ENCODE measurements at regions not wholly inside any gene's neighbourhood (a gene's known extent, or its start where the extent isn't known, plus 50 kb on each side); places are given as distances from the start of the nearest gene placed in this dataset.

DNA sequence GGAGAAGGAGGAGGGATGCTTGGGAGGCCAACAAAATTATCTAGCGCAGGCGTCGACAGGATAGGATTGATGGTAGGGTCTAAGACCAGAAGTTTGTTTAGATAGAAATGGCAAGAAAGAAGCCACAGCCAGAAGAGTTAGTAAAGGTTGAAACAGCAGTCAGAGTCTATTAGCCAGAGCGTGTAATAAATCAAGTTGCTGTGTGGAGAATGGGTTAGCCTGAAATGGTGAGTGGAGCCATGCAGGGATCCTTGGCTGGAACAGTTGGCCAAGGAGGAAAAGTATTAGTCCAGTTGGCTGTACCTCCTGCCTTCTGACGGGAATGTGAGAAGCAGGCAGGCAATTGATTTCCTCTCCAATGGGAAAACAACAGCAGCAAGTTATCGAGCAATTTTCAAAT is 190.7 kb upstream of the CCDC68 start:
- TF ChIP-seq CREB1 (IDR thresholded peaks at IDR 0.05; ENCODE audit: low read depth) (no peak), EP300 (IDR thresholded peaks at IDR 0.05; ENCODE audit: borderline replicate concordance) (no peak)
- TF ChIP-seq, protein P1, sequence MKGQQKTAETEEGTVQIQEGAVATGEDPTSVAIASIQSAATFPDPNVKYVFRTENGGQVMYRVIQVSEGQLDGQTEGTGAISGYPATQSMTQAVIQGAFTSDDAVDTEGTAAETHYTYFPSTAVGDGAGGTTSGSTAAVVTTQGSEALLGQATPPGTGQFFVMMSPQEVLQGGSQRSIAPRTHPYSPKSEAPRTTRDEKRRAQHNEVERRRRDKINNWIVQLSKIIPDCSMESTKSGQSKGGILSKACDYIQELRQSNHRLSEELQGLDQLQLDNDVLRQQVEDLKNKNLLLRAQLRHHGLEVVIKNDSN (IDR thresholded peaks at IDR 0.05) = no peak

- TF ChIP-seq EP300 (IDR thresholded peaks at IDR 0.05; ENCODE audit: borderline replicate concordance) (no peak), NFIC (IDR thresholded peaks at IDR 0.05) (no peak), FOXM1 (IDR thresholded peaks at IDR 0.05; ENCODE audit: borderline replicate concordance, low read depth) (no peak), TAF1 (IDR thresholded peaks at IDR 0.05; ENCODE audit: low read depth) (no peak), TCF12 (IDR thresholded peaks at IDR 0.05; ENCODE audit: low read depth) (no peak), EGR1 (IDR thresholded peaks at IDR 0.05) (no peak), CEBPB (IDR thresholded peaks at IDR 0.05) (no peak), TEAD4 (IDR thresholded peaks at IDR 0.05) (no peak), RAD21 (IDR thresholded peaks at IDR 0.05; ENCODE audit: low read depth) (no peak), YY1 (IDR thresholded peaks at IDR 0.05; ENCODE audit: low read depth) (no peak), CREB1 (IDR thresholded peaks at IDR 0.05; ENCODE audit: low read depth) (no peak), ZBTB7A (IDR thresholded peaks at IDR 0.05; ENCODE audit: low read depth) (no peak), REST (IDR thresholded peaks at IDR 0.05; ENCODE audit: low read depth) (no peak)
- TF ChIP-seq, protein P1 (IDR thresholded peaks at IDR 0.05) = no peak
- TF ChIP-seq, protein P2, sequence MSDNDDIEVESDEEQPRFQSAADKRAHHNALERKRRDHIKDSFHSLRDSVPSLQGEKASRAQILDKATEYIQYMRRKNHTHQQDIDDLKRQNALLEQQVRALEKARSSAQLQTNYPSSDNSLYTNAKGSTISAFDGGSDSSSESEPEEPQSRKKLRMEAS (IDR thresholded peaks at IDR 0.05) = no peak
Measured at GRCh38 chr18:55147791-55148190, 188.5 kb upstream of the CCDC68 start.

GRCh38 chr18:55144193-55144930 is 185.1 kb upstream of the CCDC68 start:
- TF ChIP-seq REST (IDR thresholded peaks at IDR 0.05; ENCODE audit: low read depth) = no peak
- TF ChIP-seq EGR1 (IDR thresholded peaks at IDR 0.05) = no peak
- TF ChIP-seq, protein P1 (IDR thresholded peaks at IDR 0.05) = no peak
- no peak for TF ChIP-seq RAD21 (IDR thresholded peaks at IDR 0.05; ENCODE audit: low read depth)
- TF ChIP-seq CREB1 (IDR thresholded peaks at IDR 0.05; ENCODE audit: low read depth) = no peak
- TF ChIP-seq TAF1 (IDR thresholded peaks at IDR 0.05; ENCODE audit: low read depth) = no peak
- TF ChIP-seq NFIC (IDR thresholded peaks at IDR 0.05) = no peak
- TF ChIP-seq TEAD4 (IDR thresholded peaks at IDR 0.05) = no peak
- TF ChIP-seq CEBPB (IDR thresholded peaks at IDR 0.05) = no peak
- no peak for TF ChIP-seq EP300 (IDR thresholded peaks at IDR 0.05; ENCODE audit: borderline replicate concordance)
- no peak for TF ChIP-seq FOXM1 (IDR thresholded peaks at IDR 0.05; ENCODE audit: borderline replicate concordance, low read depth)
- no peak for TF ChIP-seq YY1 (IDR thresholded peaks at IDR 0.05; ENCODE audit: low read depth)
- no peak for TF ChIP-seq ZBTB7A (IDR thresholded peaks at IDR 0.05; ENCODE audit: low read depth)
- TF ChIP-seq TCF12 (IDR thresholded peaks at IDR 0.05; ENCODE audit: low read depth) = no peak
- TF ChIP-seq, protein P2 (IDR thresholded peaks at IDR 0.05) = no peak

- TF ChIP-seq REST (IDR thresholded peaks at IDR 0.05; ENCODE audit: low read depth) = no peak
- TF ChIP-seq EGR1 (IDR thresholded peaks at IDR 0.05) = no peak
Measured at GRCh38 chr18:55142410-55142809, 183.1 kb upstream of the CCDC68 start.
